HG02678 (cell line): ENCODE measurements at regions not wholly inside any gene's neighbourhood (a gene's known extent, or its start where the extent isn't known, plus 50 kb on each side); places are given as distances from the start of the nearest gene placed in this dataset.

Experiments used
- ATAC-seq: cut with Tn5 transposase; IDR thresholded peaks from one replicate; pipeline ENCODE4 v1.9.1; 2021; ENCODE audit warnings: mild to moderate bottlenecking, moderate library complexity; ENCODE audit not compliant: unreplicated experiment

DNA sequence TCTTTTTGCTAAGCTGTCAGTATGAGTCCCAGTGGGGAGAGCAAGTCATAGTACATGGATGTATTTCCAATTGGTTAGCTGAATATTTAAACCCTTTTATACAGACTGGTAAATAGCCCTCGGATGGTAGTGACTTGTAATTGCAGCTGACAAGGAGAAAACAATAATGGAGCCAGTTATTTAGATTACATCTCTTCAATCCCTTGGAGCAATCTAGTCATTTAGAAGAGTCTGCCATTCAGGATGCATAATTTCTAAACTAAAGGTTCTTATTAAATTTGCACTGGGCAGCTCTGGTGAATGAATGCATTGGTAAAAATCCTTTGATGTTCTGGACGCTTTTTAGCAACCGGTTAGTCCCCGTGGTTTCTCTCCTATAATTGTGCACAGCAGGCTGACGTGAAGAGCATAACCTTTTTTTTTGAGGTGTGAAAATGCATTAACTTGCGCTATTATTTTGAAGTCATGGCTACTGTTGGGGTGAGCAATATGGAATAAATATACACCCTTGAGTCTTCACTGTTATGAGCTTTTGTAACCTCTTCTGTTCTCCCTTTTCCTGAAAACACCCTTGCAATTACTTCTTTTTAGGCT, 158.6 kb upstream of the CD180 start:
- no peak for ATAC-seq

DNA sequence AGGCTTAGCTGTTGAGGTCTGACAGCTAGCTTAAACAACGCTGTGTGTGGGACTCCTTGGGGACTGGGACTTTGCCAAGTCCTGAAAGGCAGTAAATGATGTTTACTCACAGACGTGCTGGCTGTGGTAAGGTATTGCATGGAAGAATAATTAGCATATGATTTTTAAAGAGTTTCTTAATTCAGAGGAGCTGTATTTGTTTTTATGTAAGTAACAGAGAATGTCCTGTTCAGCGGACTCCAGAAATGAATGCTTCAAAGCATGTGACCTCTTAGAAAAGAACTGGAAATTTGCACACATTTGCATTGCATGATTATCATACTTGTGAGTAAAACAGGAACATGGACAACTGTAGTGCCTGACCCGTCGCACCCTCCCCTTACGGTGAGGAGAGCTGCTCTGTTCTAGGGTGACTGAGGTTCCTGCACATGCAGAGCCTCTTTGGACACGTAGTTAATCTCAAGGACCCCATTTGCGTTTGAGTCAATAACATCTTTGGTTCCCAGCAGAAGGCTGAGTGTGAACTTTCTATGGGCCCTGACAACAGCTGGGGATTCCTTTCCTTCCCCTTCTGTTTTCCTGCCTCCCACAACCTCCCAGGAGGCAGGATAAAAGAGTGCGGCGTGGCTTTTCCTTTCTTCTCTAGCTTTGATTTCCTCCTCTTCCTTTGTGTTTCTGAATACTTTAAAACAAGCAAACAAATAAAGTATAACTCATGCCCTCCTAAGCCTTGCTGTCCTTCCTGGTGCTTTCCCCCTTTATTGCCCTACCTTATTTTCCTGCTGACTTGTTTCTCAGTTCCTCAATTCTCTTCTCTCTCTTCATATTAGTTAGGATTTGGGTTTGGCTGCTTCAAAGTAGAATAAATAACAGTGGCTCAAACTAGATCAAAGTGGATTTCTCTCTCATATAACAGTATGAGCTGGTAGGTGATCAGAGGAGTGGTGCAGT, 157.2 kb upstream of the CD180 start:
- no peak for ATAC-seq

DNA sequence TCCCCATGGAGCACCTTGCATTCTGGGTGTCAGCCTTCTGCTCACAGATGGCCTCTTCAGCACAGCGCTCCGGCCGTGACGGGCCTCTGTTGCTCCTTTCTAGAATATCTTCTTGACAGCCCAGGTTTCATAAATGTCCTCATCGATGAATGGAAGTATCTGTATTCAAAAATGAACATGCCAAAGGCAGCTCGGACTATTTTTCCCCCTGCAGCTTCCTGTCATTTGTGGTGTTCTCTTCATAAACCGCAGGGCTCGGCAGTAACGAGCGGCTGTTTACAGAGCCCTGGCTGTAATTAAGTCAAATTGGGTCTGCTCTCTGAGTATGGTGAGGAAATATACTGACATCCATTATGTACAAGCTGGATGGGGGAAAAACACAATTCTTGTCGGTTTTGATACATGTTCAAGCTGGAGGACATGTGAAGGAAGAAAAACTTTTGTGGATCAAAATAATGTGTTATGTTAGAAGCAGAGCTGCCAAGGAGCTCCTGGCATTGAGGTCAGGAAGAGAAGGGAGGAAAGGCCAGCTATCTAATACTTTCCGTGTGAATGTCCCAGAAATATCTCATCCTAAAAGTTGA, 154.1 kb upstream of the CD180 start:
- no peak for ATAC-seq

GRCh38 chr5:67350185-67350584, 153.6 kb upstream of the CD180 start:
- ATAC-seq, result no peak

GRCh38 chr5:67347821-67348220, 151.2 kb upstream of the CD180 start:
- ATAC-seq, result no peak

- no peak for ATAC-seq
Measured at GRCh38 chr5:67346611-67347010, 150.0 kb upstream of the CD180 start.

- ATAC-seq, result no peak
Measured at GRCh38 chr5:67344870-67345269, 148.3 kb upstream of the CD180 start.

DNA sequence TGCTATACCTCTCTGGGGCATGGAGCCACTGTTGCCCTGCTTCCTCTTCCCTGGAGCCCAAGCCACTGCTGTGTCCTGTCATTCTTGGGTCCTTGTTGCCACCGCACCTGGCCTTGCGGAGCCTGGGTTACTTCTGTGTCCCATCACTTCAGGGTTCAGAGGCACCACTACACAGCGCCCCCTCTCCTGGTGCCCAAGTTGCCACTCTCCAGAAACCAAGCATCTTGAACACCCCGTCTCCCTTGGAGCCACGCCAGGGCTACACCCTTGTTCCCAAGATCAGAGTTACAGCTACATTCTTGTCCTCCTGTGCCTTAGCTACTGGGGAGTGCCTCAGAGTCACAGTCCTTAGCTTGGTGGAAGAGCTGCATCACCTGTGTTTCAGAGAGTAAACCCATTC, 147.2 kb upstream of the CD180 start:
- no peak for ATAC-seq

- ATAC-seq, result no peak
Measured at GRCh38 chr5:67341478-67341877, 144.9 kb upstream of the CD180 start.

GRCh38 chr5:67339219-67339767, 142.7 kb upstream of the CD180 start:
- ATAC-seq, result no peak

GRCh38 chr5:67338421-67338820, 141.8 kb upstream of the CD180 start:
- ATAC-seq, result no peak

- no peak for ATAC-seq
Measured at GRCh38 chr5:67337751-67338150, 141.2 kb upstream of the CD180 start.

- no peak for ATAC-seq
Measured at GRCh38 chr5:67335426-67335825, 138.8 kb upstream of the CD180 start.

DNA sequence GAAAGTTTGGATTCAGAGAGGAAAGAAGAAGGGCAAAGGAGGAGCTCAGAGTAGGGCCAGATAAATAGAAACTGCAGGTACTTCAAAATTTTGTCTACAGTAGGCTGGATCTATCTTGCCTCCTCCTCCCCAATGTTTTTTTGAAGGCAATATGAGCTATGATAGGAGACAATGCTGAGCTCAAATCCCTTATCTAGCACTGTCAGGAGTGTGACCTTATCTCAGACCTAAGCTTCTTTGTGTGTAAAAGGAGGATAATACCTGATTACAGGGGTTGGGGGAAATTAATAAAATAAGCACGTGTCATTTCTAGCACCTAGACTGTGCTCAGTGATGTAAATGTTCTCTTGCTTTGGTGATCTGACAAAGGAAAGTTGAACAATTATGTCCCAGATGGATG, 137.8 kb upstream of the CD180 start:
- ATAC-seq, result no peak

GRCh38 chr5:67333171-67333570, 136.6 kb upstream of the CD180 start:
- no peak for ATAC-seq

DNA sequence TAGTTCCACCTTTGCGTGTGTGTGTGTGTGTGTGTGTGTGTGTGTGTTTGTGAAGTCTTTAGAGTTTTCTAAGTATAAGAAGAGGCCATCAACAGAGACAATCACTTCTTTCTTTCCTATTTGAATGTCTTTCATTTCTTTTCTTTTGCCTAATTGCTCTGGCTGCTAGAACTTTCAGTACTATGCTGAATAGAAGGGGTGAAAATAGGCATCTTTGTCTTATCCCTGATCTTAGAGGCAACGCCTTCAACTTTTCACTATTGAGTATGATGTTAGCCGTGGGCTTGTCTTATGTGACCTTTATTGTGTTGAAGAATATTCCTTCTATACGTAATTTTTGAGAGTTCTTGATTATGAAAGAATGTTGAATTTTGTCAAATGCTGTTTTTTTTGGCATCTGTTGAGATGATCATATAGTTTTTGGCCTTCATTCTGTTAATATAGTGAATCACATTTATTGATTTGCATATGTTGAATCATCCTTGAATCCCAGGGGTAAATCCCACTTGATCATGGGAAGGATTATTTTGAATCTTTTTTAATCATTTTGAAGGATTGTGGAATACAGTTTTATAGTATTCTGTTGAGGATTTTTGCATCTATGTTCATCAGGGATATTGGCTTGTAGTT, 134.8 kb upstream of the CD180 start:
- no peak for ATAC-seq

DNA sequence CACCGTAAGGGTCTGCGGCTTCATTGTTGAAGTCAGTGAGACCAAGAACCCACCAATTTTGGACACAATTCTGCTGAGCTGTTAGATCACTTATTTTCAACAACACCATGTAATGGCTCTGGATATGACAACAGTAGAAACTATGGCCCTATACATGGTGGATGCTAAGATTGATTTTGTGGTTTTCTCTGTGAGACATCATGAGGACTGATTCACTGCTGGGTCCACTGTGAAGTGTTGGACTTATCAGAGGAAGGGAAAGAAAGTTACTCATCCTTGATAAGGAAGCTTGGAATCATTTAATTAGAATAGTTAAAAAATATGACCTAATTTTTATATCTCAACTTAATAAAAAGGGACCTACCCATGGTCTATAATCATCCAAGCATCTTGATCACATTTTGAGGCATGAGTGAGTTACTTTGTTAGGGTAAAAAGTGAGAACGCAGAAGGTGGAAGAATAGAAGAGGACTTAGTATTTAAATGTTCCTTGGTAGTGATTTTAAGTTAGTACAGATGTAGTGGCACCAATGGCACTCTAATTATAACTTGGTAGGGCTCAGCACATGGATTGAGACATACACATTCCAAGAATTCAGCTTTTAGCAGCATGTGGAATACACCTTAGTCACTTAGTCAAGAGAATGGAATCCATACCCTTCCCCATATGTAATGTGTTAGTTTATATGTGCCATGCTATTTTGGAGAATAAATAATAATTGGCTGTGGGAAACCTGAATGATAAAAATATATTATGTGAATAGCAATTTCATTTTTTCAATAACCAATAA, 123.5 kb upstream of the CD180 start:
- ATAC-seq, result no peak

- no peak for ATAC-seq
Measured at GRCh38 chr5:67318746-67319145, 122.1 kb upstream of the CD180 start.

- no peak for ATAC-seq
Measured at GRCh38 chr5:67317603-67318002, 121.0 kb upstream of the CD180 start.

- no peak for ATAC-seq
Measured at GRCh38 chr5:67316695-67317094, 120.1 kb upstream of the CD180 start.
